Fibroblast of upper back skin (primary cell): ENCODE measurements at regions not wholly inside any gene's neighbourhood (a gene's known extent, or its start where the extent isn't known, plus 50 kb on each side); places are given as distances from the start of the nearest gene placed in this dataset.
A peak's percentile ranks its signal among the peaks of the same experiment; 100 is the strongest.

Source experiments
- DNase-seq: peaks from one replicate; pipeline ENCODE4 v3.0.0-alpha.2; 2013

DNA sequence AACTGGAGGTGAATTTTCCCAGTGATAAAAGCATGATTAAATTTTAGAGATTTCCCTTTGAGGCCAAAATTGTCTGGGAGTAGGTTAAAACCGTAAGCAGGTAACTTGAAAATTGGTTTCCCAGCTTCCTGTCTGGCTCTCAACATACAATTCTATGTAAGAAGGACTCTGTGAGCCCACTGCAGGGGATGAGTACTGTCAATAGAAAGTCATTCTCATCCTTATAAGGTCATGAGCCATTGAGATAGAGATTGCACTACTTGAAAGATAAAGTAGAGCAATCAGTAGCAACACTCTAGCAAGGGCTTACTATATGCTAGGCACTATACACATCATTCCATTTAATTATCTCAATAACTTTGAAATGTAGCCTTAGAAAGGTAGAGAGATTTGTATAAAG lies 225.6 kb upstream of the HMGA2 start:
- no peak for DNase-seq

DNA sequence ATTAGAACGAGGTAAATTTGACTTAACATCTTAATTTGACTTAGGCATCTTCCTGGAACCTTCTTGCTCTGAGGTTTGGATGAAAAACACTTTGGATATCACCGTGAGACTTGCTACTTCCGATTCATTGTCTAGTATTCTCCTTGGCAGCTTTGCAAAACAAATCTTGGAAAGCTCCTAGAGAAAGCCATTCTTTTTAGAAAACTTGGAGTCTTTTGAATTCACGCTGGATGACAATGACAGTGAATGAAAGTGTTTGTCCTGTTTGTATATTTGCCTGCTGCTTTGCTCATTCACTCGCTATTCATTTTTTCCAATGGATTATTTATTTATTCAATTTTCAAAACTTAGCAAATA lies 222.1 kb upstream of the HMGA2 start:
- DNase-seq, result peak; percentile 34

DNA sequence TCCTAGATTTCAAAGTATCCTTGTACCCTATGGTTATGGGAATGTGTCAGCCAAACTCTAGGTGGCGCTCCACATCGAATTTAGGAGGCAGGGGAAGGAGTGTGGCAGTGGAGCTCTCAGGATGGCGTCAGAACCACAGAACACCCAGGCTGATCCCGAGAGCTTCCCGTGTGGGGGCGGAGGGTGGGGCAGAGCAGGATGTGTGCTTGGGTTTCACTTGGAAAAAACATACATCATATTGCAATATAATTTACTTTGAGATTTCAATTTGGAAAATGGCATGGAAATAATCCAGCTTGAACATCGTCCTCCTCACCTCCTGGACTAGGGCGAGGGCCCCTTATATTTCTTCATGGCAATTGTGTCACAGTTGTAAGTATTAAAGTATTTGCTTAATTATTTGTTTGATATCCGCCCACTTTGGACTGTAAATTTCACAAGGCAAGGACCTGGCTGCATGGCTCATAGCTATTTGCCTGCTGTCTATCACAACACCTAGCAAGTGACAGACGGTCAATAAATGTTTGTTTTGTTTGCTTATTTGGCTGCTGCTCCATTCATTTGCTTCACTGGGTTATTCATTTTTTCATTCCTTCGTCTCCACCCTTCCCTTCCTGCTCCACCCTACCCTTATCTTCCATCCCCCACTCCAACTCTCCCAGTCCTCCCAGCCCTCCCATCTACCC lies 221.5 kb upstream of the HMGA2 start:
- DNase-seq, result peak; percentile 92

- peak; percentile 96 for DNase-seq
Measured at GRCh38 chr12:65603438-65604351, 220.6 kb upstream of the HMGA2 start.

DNA sequence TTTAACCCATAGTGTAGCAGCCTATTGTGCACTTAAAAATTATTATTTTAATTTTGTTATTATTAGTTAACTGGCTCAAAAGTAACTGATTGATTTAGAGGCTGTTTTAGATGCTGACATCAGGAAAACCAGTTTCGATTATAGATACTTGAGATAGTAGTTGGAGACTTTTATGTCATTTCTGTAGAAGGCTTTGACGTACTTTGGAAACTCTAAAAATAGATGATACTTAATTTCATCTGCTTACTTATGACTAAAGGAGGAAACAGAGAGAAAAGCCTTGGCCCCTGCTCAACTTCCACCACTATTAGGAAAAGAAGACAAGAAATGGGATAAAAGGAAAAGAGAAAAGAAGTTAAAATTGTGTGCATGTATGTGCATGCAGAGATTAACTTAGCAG lies 219.3 kb upstream of the HMGA2 start:
- peak; percentile 35 for DNase-seq

DNA sequence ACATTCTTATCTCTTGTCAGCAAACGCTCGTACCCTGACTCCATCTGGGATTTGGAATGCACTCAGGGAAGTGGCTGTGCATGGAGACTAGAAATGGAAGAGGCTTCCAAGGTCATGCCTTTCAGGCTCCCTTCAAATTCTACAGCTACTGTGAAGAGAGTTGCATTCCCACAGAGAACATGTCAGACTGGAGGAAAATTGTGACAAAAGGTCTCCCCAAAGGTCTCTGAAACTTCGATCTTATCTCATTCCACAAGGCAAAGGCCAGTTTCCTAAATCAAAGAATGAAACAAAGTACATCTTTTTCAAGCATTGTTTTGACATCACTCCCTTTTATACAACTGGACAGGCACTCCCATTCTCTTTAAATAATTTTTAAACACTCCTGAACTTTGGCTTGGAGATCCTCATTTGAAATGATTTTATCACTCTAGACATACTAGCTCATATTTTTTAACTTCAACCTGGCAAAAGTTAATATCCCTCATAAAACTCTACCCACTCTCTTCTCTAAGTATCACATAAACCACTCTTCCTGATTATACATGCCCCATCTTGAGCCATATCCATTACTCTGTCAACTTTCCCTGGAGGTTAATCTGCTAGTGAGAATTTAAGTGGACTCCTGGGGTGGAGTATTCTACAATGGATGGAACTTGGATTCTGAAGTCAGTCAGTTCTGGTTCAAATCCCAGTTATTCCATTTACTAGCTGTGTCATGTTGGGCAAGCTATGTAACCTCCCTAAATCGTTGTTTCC lies 218.1 kb upstream of the HMGA2 start:
- no peak for DNase-seq

- peak; percentile 67 for DNase-seq
Measured at GRCh38 chr12:65607401-65607841, 216.9 kb upstream of the HMGA2 start.

GRCh38 chr12:65608319-65608916 lies 215.9 kb upstream of the HMGA2 start:
- DNase-seq, result peak; percentile 21

DNA sequence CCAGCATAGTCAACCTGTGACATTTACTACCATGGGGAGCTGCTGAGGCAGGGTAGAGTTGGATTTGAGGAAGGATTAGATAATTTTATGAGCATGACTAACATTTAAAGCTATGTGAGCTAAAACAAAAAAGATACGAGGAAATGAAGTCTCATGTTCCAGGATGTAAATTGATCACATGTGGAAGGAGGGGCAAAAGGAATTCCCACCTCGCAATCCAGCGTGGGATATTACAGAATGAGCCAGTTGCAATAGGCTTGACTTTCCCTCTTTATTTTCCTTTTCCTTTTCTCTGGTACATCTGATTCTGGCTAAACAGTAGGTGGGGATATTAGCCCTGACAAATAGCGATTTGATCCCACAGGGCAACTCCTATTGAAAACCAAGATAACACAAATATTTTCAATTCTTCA lies 214.9 kb upstream of the HMGA2 start:
- peak; percentile 90 for DNase-seq

- DNase-seq, result no peak
Measured at GRCh38 chr12:65611396-65611795, 212.9 kb upstream of the HMGA2 start.

GRCh38 chr12:65612440-65612839 lies 211.8 kb upstream of the HMGA2 start:
- DNase-seq, result peak; percentile 82

- DNase-seq, result no peak
Measured at GRCh38 chr12:65613692-65614091, 210.6 kb upstream of the HMGA2 start.

- no peak for DNase-seq
Measured at GRCh38 chr12:65614259-65614889, 209.9 kb upstream of the HMGA2 start.

DNA sequence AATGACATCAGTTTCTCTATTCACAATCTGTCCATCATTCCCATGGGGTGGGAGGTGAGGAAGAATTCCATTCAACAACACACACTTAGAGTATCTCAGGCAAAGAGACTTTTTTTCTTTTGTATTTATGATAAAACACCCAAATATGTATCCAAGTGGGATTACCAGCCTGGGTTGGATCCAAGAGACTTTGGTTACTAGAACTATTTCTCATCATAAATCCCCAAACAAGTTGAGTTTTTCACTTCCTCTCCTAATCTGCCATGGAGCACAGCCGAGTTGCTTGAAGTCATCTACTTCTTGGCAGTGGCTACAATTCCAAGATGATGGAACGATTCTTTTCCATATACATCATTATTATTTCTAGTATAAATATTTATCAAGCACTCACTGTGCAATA lies 209.2 kb upstream of the HMGA2 start:
- DNase-seq, result peak; percentile 99

DNA sequence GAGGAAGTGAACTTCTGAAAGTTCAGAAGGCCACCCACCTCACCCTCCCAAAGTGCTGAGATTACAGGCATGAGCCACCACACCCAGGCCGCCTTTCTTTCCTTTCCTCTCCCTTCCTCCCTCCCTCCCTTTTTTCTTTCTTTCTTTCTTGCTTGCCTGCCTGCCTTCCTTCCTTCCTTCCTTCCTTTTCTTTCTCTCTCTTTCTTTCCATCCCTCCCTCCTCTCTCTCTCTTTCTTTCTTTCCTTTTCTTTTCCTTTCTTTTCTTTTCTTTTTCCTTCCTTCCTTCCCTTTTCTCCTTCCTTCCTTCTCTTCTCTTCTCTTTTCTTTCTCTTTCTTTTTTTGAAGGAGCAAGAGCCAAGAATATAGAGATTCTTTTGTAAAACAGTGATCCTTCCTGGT lies 208.3 kb upstream of the HMGA2 start:
- DNase-seq, result no peak

DNA sequence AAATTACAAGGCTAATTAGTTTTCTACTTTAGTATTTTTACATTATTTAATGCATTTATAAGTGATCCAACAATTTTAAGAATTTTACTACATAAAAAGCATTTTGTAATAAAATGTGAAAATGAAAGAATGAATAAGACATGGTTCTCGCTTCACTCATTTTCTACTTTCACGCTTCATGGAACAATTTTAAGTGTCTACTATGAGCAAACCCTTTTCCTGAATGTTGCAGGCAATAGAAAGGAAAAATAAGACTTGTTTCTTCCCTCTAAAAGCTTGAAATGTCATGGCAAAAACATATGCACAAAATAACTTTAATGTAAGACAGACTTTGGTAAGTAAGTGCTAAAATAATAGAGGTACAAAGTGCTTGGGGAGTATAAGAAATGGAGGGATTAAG lies 205.7 kb upstream of the HMGA2 start:
- no peak for DNase-seq

GRCh38 chr12:65619018-65619417 lies 205.3 kb upstream of the HMGA2 start:
- no peak for DNase-seq

GRCh38 chr12:65620046-65620445 lies 204.2 kb upstream of the HMGA2 start:
- peak; percentile 28 for DNase-seq

DNA sequence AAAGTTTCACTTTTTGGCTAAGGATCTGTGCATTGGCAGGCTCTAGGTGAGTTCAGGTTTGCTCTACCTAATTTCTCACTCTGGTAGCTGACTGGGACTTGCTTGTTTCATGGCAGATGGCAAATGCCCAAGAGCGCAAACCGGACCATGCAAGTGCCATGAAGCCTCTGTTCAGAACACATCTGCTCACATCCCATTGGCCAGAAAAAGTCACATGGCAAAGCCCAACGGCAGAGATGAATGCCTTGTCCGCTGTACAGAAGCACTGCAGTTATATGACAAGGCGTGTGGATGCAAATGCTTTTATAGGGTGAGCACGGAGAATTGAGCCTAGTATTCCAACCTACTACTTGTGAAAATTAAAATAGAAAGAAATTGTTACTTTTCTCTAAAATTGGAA lies 202.2 kb upstream of the HMGA2 start:
- no peak for DNase-seq

- no peak for DNase-seq
Measured at GRCh38 chr12:65623507-65623906, 200.8 kb upstream of the HMGA2 start.

- no peak for DNase-seq
Measured at GRCh38 chr12:65624554-65625086, 199.7 kb upstream of the HMGA2 start.

DNA sequence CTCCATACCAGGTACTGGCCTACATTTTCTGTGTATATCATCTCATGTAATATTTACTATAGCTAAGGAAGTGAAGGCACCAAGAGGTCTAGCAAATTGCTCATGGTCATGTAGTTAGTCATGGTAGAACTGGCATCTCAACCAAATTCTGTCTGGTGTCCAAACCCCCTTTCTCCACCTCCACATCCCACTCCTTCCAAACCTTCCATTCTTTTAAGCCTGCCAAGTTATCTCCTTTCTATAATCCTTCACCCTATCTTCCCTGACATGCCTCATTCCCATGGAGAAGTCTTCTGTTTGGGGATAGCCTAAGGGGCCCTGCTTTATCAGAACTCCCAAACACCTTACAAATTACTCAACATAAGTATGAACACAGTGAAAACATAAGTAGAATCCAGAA lies 196.2 kb upstream of the HMGA2 start:
- no peak for DNase-seq
